GM12875 (cell line): ENCODE measurements at regions not wholly inside any gene's neighbourhood (a gene's known extent, or its start where the extent isn't known, plus 50 kb on each side); places are given as distances from the start of the nearest gene placed in this dataset.
A peak's percentile ranks its signal among the peaks of the same experiment; 100 is the strongest.

ENCODE experiments used
- H3K4me3 ChIP-seq: one replicate; pipeline ENCODE4 v1.5.1; 2011; ENCODE audit warnings: low read depth, low read length, control low read depth
- CTCF ChIP-seq: IDR thresholded peaks from 2 replicates; pipeline ENCODE4 v1.5.1; 2011; ENCODE audit warnings: low read depth, mild to moderate bottlenecking, control low read depth, inconsistent platforms, low read length, moderate library complexity, borderline replicate concordance; ENCODE audit not compliant: insufficient read depth

- no peak for TF ChIP-seq CTCF
- no peak overlapping the region for H3K4me3 ChIP-seq
Measured at GRCh38 chr20:39106791-39107190, 144.6 kb downstream of the DHX35 start.

GRCh38 chr20:39105551-39105950 is 143.4 kb downstream of the DHX35 start:
- TF ChIP-seq CTCF, result 0 out of 2 replicates have a peak, but pooled peaks have one; percentile 18
- no peak overlapping the region for H3K4me3 ChIP-seq

- TF ChIP-seq CTCF, result no peak
- no peak overlapping the region for H3K4me3 ChIP-seq
Measured at GRCh38 chr20:39103732-39104131, 141.6 kb downstream of the DHX35 start.

- TF ChIP-seq CTCF, result no peak
- H3K4me3 ChIP-seq, result no peak overlapping the region
Measured at GRCh38 chr20:39103305-39103704, 141.2 kb downstream of the DHX35 start.

- no peak overlapping the region for H3K4me3 ChIP-seq
- TF ChIP-seq CTCF, result no peak
Measured at GRCh38 chr20:39101895-39102294, 139.8 kb downstream of the DHX35 start.

- no peak for TF ChIP-seq CTCF
- H3K4me3 ChIP-seq, result no peak overlapping the region
Measured at GRCh38 chr20:39100691-39101090, 138.5 kb downstream of the DHX35 start.

GRCh38 chr20:39097889-39098288 is 135.7 kb downstream of the DHX35 start:
- no peak overlapping the region for H3K4me3 ChIP-seq
- TF ChIP-seq CTCF, result no peak
